ENCODE measurements at regions not wholly inside any gene's neighbourhood (a gene's known extent, or its start where the extent isn't known, plus 50 kb on each side); places are given as distances from the start of the nearest gene placed in this dataset.
"Not testable (repeated sequence)": the region's sequence is repeated elsewhere in the genome, so short reads cannot be mapped to it uniquely, and the experiment has no call there.

DNA sequence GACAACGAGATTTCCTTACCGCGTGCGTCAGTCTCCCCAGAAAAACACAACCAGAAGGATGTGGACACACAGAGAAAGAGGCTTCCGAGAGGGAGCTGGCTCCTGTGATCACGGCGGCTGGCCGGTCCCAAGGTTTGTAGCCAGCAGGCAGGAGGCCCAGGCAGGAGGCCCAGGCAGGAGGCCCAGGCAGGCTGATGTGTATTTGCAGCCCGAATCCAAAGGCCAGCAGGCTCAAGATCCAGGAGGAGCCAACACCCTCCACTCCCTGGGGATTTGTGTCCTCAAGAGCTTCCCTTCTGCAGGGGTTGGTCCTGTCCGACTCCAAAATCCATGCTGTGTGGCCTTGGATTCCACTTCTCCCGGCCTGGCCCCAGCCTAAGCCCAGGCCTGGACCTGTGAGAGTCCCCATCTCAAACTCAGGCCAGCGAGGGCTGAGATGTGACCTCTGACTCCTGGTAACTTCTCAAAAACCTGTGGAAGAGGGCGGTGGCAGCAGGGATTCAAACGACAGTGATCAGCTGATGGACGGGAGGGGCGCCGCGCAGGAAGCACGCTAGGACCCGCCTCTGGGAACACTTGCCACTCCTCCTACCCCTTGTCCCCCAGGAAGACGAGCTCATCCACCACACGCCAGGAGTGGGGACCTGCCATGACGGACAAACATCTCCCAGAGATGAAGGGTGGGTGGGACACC, 75.0 kb upstream of the PPP1R26 start:
- Histone ChIP-seq H3K36me3 (ENCODE audit: control insufficient read depth in 3 of 3, insufficient read depth in 3 of 3, low read length in 3 of 3) (no peaks in the 10 kb centered on the region), H3K27me3 (ENCODE audit: control insufficient read depth in 3 of 3, insufficient read depth in 3 of 3, low read length in 3 of 3) (peaks cover 24 to 60% (median 49%) of the 10 kb centered on the region in 3 donors), H3K9ac (ENCODE audit: low read depth in 1 of 3, low read length in 3 of 3) (no peak overlapping the region)

DNA sequence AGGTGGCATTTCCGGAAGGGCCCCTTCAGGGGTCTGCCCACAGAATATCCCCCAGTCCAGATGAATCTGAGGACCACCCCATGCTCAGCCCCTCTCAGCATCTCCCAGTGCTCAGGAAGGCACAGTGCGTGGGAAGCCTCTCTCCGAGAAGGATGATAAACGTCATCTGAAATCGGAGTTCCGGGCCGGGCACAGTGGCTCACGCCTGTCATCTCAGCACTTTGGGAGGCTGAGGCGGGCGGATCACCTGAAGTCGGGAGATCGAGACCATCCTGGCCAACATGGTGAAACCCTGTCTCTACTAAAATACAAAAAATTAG, 74.5 kb upstream of the PPP1R26 start:
- H3K36me3 ChIP-seq (ENCODE audit: control insufficient read depth in 3 of 3, insufficient read depth in 3 of 3, low read length in 3 of 3); H3K4me1 ChIP-seq (ENCODE audit: control insufficient read depth in 3 of 3, insufficient read depth in 3 of 3, low read length in 3 of 3); H3K27ac ChIP-seq (ENCODE audit: low read depth, low read length); H3K9ac ChIP-seq (ENCODE audit: low read depth in 1 of 3, low read length in 3 of 3); H3K4me3 ChIP-seq (ENCODE audit: low read length in 3 of 3); H3K9me3 ChIP-seq (ENCODE audit: control insufficient read depth in 3 of 3, low read length in 3 of 3): not testable (repeated sequence)
- peaks cover 28 to 63% (median 54%) of the 10 kb centered on the region in 3 donors for H3K27me3 ChIP-seq (ENCODE audit: control insufficient read depth in 3 of 3, insufficient read depth in 3 of 3, low read length in 3 of 3)

More for the DNA sequence above, 75.0 kb upstream of the PPP1R26 start:
- H3K9me3 ChIP-seq (ENCODE audit: control insufficient read depth in 3 of 3, low read length in 3 of 3), result peaks cover 0 to 4% (median 0%) of the 10 kb centered on the region in 3 donors
- H3K27ac ChIP-seq (ENCODE audit: low read depth, low read length), result no peak overlapping the region
- no peaks in the 10 kb centered on the region for H3K4me1 ChIP-seq (ENCODE audit: control insufficient read depth in 3 of 3, insufficient read depth in 3 of 3, low read length in 3 of 3)
- H3K4me3 ChIP-seq (ENCODE audit: low read length in 3 of 3), result no peak overlapping the region

DNA sequence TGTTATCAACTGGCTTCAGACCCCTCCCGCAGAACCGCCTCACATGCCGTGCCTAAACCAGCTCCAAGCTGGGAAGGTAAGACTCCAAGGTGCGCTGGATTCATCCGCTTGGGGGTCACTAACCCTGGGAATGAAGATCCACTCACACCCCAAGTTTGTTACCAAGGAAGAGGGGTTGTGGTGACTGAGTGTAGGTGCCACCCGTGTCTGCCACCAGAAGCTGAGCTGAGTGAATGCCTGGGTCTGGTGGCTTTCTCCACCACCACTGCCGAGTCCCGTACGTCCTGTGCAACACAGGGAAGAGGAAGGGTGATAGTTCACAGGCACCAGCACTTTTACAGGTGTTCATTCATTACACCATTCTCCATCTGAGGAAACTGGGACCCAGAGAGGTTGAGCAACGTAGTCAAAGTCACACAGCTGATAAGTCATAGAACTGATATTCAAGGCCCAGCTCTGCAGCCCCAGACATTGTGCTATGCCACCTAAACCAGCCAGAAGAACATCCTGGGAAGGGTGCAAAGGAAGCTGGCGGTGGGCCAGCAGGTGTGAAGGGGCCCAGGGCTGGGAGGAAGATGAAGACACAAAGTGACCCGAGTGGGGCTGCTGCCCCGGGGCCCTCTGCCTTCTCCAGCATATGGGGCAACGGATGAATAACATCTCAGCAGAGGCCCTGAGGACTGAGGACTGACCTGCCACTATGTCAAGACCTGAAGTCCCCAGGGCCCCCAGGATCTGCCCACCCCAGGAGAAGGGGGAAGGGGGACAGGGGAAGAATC, 70.9 kb upstream of the PPP1R26 start:
- peaks cover 18 to 66% (median 55%) of the 10 kb centered on the region in 3 donors for H3K27me3 ChIP-seq (ENCODE audit: control insufficient read depth in 3 of 3, insufficient read depth in 3 of 3, low read length in 3 of 3)

DNA sequence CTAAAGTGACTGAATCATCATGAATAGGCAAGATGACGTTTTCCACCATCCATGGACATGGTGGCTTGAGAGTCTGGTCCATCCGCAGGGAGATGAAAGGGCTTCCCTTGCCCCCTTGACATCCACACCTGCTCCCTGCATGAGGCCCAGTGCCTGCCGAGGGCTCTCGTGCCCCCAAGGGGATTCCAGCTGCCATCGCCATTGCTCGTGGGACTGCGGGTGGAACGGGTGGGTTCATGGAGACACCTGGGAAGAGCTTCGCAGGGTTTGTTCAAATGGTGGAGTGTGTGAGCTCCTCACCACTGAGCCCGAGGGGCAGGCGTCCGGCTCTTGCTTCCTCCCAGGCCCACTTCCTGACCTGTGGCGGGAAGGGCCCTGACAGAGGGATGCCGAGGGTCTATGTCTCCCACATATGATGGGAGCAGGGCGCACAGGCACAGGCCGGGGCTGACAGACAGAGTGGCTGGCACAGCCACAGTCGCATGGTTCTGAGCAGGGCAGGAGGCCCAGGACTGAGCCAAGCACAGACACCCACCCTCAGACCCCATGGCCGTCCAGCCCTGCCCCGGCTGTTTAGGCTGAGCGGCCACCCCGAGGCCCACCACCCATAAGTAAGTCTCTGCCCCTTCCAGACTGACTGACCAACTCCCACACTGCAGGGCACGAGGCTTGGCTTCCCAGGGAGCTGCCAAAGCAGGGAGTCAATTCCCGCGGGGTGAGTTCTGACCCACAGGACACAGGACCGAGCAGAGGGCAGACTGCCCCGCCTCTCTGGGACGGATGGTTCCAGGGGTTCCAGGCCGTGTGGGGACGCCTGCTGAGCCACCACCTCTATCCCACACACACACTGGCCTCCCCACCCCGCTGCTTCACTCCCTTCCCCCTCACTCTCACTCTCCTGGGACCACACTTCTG, 70.0 kb upstream of the PPP1R26 start:
- Histone ChIP-seq H3K27ac (ENCODE audit: low read depth, low read length) (no peak overlapping the region), H3K4me3 (ENCODE audit: low read length in 3 of 3) (no peak overlapping the region), H3K36me3 (ENCODE audit: control insufficient read depth in 3 of 3, insufficient read depth in 3 of 3, low read length in 3 of 3) (no peaks in the 10 kb centered on the region), H3K27me3 (ENCODE audit: control insufficient read depth in 3 of 3, insufficient read depth in 3 of 3, low read length in 3 of 3) (peaks cover 23 to 62% (median 54%) of the 10 kb centered on the region in 3 donors), H3K4me1 (ENCODE audit: control insufficient read depth in 3 of 3, insufficient read depth in 3 of 3, low read length in 3 of 3) (no peaks in the 10 kb centered on the region), H3K9me3 (ENCODE audit: control insufficient read depth in 3 of 3, low read length in 3 of 3) (peaks cover 0 to 4% (median 0%) of the 10 kb centered on the region in 3 donors), H3K9ac (ENCODE audit: low read depth in 1 of 3, low read length in 3 of 3) (no peak overlapping the region)

More for the DNA sequence above, 70.9 kb upstream of the PPP1R26 start:
- H3K27ac ChIP-seq (ENCODE audit: low read depth, low read length), result no peak overlapping the region
- no peak overlapping the region for H3K4me3 ChIP-seq (ENCODE audit: low read length in 3 of 3)
- H3K36me3 ChIP-seq (ENCODE audit: control insufficient read depth in 3 of 3, insufficient read depth in 3 of 3, low read length in 3 of 3), result no peaks in the 10 kb centered on the region
- H3K9me3 ChIP-seq (ENCODE audit: control insufficient read depth in 3 of 3, low read length in 3 of 3), result peaks cover 0 to 4% (median 0%) of the 10 kb centered on the region in 3 donors
- H3K9ac ChIP-seq (ENCODE audit: low read depth in 1 of 3, low read length in 3 of 3), result no peak overlapping the region
- H3K4me1 ChIP-seq (ENCODE audit: control insufficient read depth in 3 of 3, insufficient read depth in 3 of 3, low read length in 3 of 3), result no peaks in the 10 kb centered on the region

DNA sequence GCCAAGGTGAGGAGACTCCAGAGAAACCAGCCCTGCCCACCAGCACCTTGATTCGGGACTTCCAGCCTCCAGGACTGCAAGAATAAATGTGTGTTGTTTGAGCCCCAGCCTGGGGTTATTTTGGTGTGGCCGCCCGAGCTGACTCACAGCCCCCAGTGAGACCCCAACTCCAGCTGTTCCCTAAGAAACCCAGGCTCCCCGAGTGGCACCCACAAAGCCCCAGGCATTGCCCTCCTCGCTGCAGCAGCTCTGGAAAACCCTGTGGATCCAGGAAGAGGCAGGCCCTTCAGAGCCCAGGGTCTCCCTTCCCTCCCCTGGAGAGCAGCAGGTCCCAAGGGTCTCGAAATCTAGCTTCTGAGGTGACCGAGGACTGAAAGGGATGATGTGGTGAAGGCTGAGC, 69.2 kb upstream of the PPP1R26 start:
- no peak overlapping the region for H3K9ac ChIP-seq (ENCODE audit: low read depth in 1 of 3, low read length in 3 of 3)
- no peak overlapping the region for H3K27ac ChIP-seq (ENCODE audit: low read depth, low read length)
- no peaks in the 10 kb centered on the region for H3K4me1 ChIP-seq (ENCODE audit: control insufficient read depth in 3 of 3, insufficient read depth in 3 of 3, low read length in 3 of 3)
- H3K27me3 ChIP-seq (ENCODE audit: control insufficient read depth in 3 of 3, insufficient read depth in 3 of 3, low read length in 3 of 3), result peaks cover 23 to 58% (median 50%) of the 10 kb centered on the region in 3 donors
- H3K9me3 ChIP-seq (ENCODE audit: control insufficient read depth in 3 of 3, low read length in 3 of 3), result peaks cover 0 to 4% (median 0%) of the 10 kb centered on the region in 3 donors
- no peak overlapping the region for H3K4me3 ChIP-seq (ENCODE audit: low read length in 3 of 3)
- no peaks in the 10 kb centered on the region for H3K36me3 ChIP-seq (ENCODE audit: control insufficient read depth in 3 of 3, insufficient read depth in 3 of 3, low read length in 3 of 3)

DNA sequence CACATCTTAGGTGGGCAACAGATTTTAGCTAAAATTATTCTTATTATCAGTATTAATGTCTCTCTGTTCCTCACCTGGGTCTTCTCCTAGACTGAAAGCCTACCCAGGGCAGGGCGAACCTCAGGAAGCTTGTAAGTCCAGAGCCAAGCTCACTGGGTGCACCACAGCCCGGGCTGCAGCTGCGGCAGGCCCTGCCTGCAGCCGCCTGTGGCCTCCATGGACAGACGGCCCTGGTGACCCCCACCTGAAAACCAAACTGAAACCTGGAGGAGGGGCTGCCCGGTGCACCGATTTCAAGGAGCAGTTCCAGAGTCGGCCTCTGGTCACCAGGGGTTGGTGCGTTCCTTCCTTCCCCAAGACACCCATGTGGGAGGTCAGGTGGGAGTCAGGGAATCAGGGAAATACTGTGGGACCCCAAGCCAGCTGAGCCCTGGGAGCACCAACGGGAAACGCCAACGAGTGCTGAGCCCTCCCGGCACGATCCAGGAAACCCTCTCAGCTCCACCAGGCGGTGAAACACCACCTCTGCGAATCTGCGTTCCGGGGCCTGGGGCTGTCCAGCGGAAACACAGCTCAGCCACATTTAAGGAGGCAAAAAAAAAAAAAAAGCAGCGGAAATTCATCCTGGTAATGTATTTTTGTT, 68.6 kb upstream of the PPP1R26 start:
- no peaks in the 10 kb centered on the region for H3K4me1 ChIP-seq (ENCODE audit: control insufficient read depth in 3 of 3, insufficient read depth in 3 of 3, low read length in 3 of 3)
- H3K9me3 ChIP-seq (ENCODE audit: control insufficient read depth in 3 of 3, low read length in 3 of 3), result peaks cover 0 to 4% (median 0%) of the 10 kb centered on the region in 3 donors
- no peak overlapping the region for H3K9ac ChIP-seq (ENCODE audit: low read depth in 1 of 3, low read length in 3 of 3)
- H3K36me3 ChIP-seq (ENCODE audit: control insufficient read depth in 3 of 3, insufficient read depth in 3 of 3, low read length in 3 of 3), result no peaks in the 10 kb centered on the region
- H3K27ac ChIP-seq (ENCODE audit: low read depth, low read length), result no peak overlapping the region
- peaks cover 23 to 57% (median 53%) of the 10 kb centered on the region in 3 donors for H3K27me3 ChIP-seq (ENCODE audit: control insufficient read depth in 3 of 3, insufficient read depth in 3 of 3, low read length in 3 of 3)
- no peak overlapping the region for H3K4me3 ChIP-seq (ENCODE audit: low read length in 3 of 3)

DNA sequence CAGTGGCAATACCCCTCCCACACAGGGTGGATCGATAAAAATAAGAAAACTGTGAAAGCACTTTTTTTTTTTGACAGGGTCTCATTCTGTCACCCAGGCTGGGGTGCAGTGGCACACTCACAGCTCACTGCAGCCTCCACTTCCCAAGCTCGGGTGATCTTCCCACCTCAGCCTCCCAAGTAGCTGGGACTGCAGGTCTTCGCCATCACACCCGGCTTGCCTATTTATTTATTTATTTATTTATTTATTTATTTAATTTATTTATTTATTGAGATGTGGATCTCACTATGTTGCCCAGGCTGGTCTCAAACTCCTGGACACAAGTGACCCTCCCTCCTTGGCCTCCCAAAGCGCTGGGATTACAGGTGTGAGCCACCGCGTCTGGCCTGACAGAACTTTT, 68.0 kb upstream of the PPP1R26 start:
- H3K9me3 ChIP-seq (ENCODE audit: control insufficient read depth in 3 of 3, low read length in 3 of 3); H3K36me3 ChIP-seq (ENCODE audit: control insufficient read depth in 3 of 3, insufficient read depth in 3 of 3, low read length in 3 of 3); H3K27ac ChIP-seq (ENCODE audit: low read depth, low read length); H3K9ac ChIP-seq (ENCODE audit: low read depth in 1 of 3, low read length in 3 of 3); H3K4me1 ChIP-seq (ENCODE audit: control insufficient read depth in 3 of 3, insufficient read depth in 3 of 3, low read length in 3 of 3); H3K4me3 ChIP-seq (ENCODE audit: low read length in 3 of 3): not testable (repeated sequence)
- H3K27me3 ChIP-seq (ENCODE audit: control insufficient read depth in 3 of 3, insufficient read depth in 3 of 3, low read length in 3 of 3), result peaks cover 30 to 54% (median 53%) of the 10 kb centered on the region in 3 donors

DNA sequence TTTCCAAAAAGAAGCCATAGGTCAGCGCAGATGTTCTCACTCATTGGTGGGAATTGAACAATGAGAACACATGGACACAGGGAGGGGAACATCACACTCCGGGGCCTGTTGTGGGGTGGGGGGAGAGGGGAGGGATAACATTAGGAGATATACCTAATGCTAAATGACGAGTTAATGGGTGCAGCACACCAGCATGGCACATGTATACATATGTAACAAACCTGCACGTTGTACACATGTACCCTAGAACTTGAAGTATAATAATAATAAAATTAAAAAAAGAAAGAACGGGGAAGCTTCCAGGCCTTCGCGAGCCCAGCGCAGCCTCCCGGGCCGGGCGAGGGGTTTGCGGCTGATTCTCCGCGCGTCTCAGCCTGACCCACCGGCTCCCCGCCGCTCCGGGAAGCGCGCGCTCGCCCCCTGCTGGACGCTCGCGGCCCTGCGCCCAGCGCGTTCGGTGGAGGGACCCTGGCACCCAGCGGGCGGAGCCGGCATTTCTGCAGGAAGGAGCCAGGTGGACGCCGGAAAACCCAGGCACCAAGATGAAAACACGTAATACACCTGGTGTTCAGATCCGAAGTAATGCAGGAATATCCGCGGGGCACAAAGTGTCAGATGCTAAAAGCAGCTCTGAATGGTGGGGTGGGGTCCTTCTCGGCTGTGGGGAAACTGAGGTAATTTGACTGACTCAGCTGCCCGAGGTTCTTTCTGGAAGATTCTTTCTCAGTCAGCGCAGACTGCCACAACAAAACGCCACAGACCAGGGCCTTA, 67.1 kb upstream of the PPP1R26 start:
- not testable (repeated sequence) for H3K4me1 ChIP-seq (ENCODE audit: control insufficient read depth in 3 of 3, insufficient read depth in 3 of 3, low read length in 3 of 3); H3K4me3 ChIP-seq (ENCODE audit: low read length in 3 of 3); H3K36me3 ChIP-seq (ENCODE audit: control insufficient read depth in 3 of 3, insufficient read depth in 3 of 3, low read length in 3 of 3); H3K9ac ChIP-seq (ENCODE audit: low read depth in 1 of 3, low read length in 3 of 3); H3K9me3 ChIP-seq (ENCODE audit: control insufficient read depth in 3 of 3, low read length in 3 of 3); H3K27ac ChIP-seq (ENCODE audit: low read depth, low read length)
- H3K27me3 ChIP-seq (ENCODE audit: control insufficient read depth in 3 of 3, insufficient read depth in 3 of 3, low read length in 3 of 3), result peaks cover 30 to 56% (median 56%) of the 10 kb centered on the region in 3 donors

DNA sequence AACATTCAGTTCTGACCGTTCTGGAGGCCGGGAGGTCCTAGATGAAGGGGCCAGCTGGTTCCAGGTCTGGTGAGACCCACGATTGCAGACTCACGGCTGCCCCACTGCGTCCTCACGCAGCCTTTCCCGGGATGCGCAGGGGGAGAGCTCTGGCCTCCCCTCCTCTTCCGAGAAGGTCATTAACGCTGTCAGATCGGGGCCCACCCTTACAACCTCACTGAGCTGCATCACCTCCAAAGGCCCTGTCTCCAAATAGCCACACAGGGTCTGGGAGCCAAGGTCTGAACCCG, 66.6 kb upstream of the PPP1R26 start:
- no peaks in the 10 kb centered on the region for H3K4me1 ChIP-seq (ENCODE audit: control insufficient read depth in 3 of 3, insufficient read depth in 3 of 3, low read length in 3 of 3)
- no peaks in the 10 kb centered on the region for H3K36me3 ChIP-seq (ENCODE audit: control insufficient read depth in 3 of 3, insufficient read depth in 3 of 3, low read length in 3 of 3)
- H3K9ac ChIP-seq (ENCODE audit: low read depth in 1 of 3, low read length in 3 of 3), result no peak overlapping the region
- no peaks in the 10 kb centered on the region for H3K9me3 ChIP-seq (ENCODE audit: control insufficient read depth in 3 of 3, low read length in 3 of 3)
- no peak overlapping the region for H3K27ac ChIP-seq (ENCODE audit: low read depth, low read length)
- H3K4me3 ChIP-seq (ENCODE audit: low read length in 3 of 3), result no peak overlapping the region
- peaks cover 29 to 58% (median 52%) of the 10 kb centered on the region in 3 donors for H3K27me3 ChIP-seq (ENCODE audit: control insufficient read depth in 3 of 3, insufficient read depth in 3 of 3, low read length in 3 of 3)
